Mucosa of stomach (tissue), 1 donor: ENCODE measurements at regions not wholly inside any gene's neighbourhood (a gene's known extent, or its start where the extent isn't known, plus 50 kb on each side); places are given as distances from the start of the nearest gene placed in this dataset.
"Not testable (repeated sequence)": the region's sequence is repeated elsewhere in the genome, so short reads cannot be mapped to it uniquely, and the experiment has no call there.

Source experiments
- H3K27me3 ChIP-seq: one replicate; pipeline ENCODE4 v1.7.0; 2013; ENCODE audit warnings: mild to moderate bottlenecking, low read length; ENCODE audit not compliant: control insufficient read depth, insufficient read depth
- H3K36me3 ChIP-seq: one replicate; pipeline ENCODE4 v1.7.0; 2013; ENCODE audit warnings: low read length; ENCODE audit not compliant: control insufficient read depth, insufficient read depth
- H3K4me1 ChIP-seq: one replicate; pipeline ENCODE4 v1.7.0; 2013; ENCODE audit warnings: mild to moderate bottlenecking, low read length; ENCODE audit not compliant: control insufficient read depth, insufficient read depth
- H3K4me3 ChIP-seq: one replicate; pipeline ENCODE4 v1.7.0; 2013; ENCODE audit warnings: low read length
- H3K9ac ChIP-seq: one replicate; pipeline ENCODE4 v1.7.0; 2013; ENCODE audit warnings: mild to moderate bottlenecking, low read length, moderate library complexity
- H3K9me3 ChIP-seq: one replicate; pipeline ENCODE4 v1.7.0; 2013; ENCODE audit warnings: mild to moderate bottlenecking, low read length, moderate library complexity; ENCODE audit not compliant: control insufficient read depth
- donor health status: Pancreatic carcinoma.

DNA sequence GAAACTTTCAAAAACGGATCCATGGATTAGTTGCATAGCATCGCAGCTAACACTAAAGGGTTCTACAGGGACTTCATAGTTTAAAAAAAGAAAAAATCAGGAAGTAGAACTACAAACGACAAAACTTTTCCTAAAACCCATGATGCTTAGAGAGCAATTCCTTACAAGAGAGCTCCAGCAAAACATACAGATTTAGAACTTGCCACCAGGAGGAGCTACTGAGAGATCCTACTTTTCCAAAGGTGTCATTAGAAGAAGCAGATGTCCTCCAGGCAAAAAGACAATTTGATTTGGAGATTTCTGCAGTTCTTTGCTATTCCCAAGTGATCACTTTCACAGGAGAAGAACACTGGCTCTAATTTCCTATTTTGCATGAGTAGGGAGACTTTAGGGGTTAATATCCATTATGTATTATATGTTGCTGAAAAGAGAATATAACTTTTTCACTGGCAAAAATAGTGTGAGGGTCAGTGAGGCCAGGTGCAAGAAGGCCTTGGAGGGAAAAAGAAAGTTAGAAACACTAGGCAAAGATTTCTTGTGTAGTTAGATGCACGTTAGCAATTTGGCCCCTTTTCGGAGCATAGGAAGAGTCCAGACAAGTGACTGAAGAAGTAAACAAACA, 436.2 kb downstream of the SUCLG1 start:
- Histone ChIP-seq H3K9ac (no peak overlapping the region), H3K9me3 (no peaks in the 10 kb centered on the region), H3K36me3 (no peaks in the 10 kb centered on the region), H3K27me3 (no peaks in the 10 kb centered on the region), H3K4me3 (no peak overlapping the region), H3K4me1 (no peaks in the 10 kb centered on the region)

DNA sequence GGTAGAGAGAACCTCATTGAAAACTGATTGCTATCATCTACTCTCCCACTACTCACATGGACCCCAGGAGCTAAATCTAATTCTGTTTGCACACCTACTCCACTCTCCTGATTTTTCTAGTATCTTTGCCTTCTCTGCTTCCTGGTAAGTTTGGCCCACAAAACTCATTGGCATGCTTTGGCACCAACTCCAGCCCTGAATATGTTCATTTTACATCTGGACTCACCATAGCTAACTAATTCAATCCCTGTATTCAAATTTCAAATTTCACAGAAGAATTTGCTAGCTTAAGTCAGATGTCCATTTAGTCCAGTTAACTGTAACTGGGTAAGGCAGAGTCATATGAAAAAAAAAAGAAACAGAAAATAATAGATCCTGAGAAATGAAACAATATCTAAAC, 442.1 kb downstream of the SUCLG1 start:
- Histone ChIP-seq H3K4me1 (no peaks in the 10 kb centered on the region), H3K4me3 (no peak overlapping the region), H3K9me3 (no peaks in the 10 kb centered on the region), H3K9ac (no peak overlapping the region), H3K36me3 (no peaks in the 10 kb centered on the region), H3K27me3 (no peaks in the 10 kb centered on the region)

- Histone ChIP-seq H3K9ac (no peak overlapping the region), H3K4me1 (no peaks in the 10 kb centered on the region), H3K27me3 (no peaks in the 10 kb centered on the region), H3K4me3 (no peak overlapping the region), H3K9me3 (no peaks in the 10 kb centered on the region), H3K36me3 (no peaks in the 10 kb centered on the region)
These were observed 442.9 kb downstream of the SUCLG1 start for GRCh38 chr2:84016183-84016582.

DNA sequence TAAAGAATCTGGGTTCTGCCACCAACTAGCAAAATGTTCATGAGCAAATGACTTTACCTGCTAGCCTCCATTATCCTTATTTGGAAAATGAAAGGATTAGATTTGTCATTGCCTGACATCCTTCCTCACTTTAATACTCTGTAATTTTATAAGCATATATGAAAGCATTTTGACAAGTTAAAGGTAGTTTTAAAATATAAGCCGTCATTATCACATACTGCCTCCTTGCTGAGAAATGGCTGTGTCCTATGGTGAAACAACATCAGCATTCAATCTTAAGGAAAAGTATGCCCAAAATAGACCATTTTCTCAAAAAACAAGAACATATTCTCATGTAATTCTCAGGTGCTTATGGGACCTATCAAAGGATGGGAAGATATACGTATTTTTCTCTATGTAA, 461.2 kb downstream of the SUCLG1 start:
- Histone ChIP-seq H3K27me3 (no peaks in the 10 kb centered on the region), H3K4me1 (no peaks in the 10 kb centered on the region), H3K36me3 (no peaks in the 10 kb centered on the region), H3K9ac (no peak overlapping the region), H3K4me3 (no peak overlapping the region), H3K9me3 (no peaks in the 10 kb centered on the region)

- Histone ChIP-seq H3K9me3 (no peaks in the 10 kb centered on the region), H3K27me3 (no peaks in the 10 kb centered on the region), H3K36me3 (no peaks in the 10 kb centered on the region), H3K4me3 (no peak overlapping the region), H3K4me1 (no peaks in the 10 kb centered on the region), H3K9ac (no peak overlapping the region)
These were observed 464.4 kb downstream of the SUCLG1 start for GRCh38 chr2:83994633-83995179.

GRCh38 chr2:83993873-83994632, 465.0 kb downstream of the SUCLG1 start:
- Histone ChIP-seq H3K27me3 (no peaks in the 10 kb centered on the region), H3K9me3 (no peaks in the 10 kb centered on the region), H3K4me1 (no peaks in the 10 kb centered on the region), H3K4me3 (no peak overlapping the region), H3K36me3 (no peaks in the 10 kb centered on the region), H3K9ac (no peak overlapping the region)

DNA sequence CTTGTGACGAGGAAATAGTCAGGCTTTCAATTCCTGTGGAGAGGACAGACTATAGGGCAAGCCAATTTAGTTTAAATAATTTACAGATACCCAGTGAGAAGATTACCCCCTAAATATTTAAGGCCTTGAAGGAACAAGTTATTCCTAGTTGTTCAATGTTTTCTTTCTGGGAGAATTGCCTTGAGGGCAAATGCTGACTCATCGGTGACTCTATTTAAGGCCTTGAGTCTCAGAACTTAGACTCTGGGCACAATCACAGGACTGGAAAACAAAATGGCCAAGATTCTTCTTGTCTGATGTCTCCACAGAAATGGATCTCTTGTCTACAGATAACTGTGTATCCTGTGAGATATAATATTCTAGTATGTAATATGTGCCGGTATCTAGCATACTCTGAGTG, 467.1 kb downstream of the SUCLG1 start:
- Histone ChIP-seq H3K9me3 (no peaks in the 10 kb centered on the region), H3K36me3 (no peaks in the 10 kb centered on the region), H3K4me3 (no peak overlapping the region), H3K9ac (no peak overlapping the region), H3K4me1 (no peaks in the 10 kb centered on the region), H3K27me3 (no peaks in the 10 kb centered on the region)

DNA sequence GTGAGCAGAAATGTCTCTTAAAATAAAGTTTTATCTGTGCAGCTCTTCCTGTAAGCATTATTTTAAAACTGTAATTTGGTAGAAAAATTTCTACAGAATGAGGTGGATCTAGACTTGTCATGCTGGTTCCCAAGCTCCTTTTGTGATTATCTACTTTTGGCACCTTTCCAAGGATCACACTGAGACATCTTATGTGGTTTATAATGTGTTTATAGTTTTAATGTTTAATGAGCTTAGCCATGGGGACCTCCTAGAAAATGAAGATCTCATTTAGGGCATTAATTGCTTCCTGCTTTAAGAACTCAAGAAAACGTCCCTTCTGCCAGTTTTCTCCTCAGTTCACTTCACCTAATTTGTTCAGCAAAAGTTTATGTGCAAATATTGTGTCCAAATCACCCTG, 468.4 kb downstream of the SUCLG1 start:
- no peaks in the 10 kb centered on the region for H3K4me1 ChIP-seq
- H3K27me3 ChIP-seq: no peaks in the 10 kb centered on the region
- no peaks in the 10 kb centered on the region for H3K36me3 ChIP-seq
- no peak overlapping the region for H3K4me3 ChIP-seq
- H3K9ac ChIP-seq: no peak overlapping the region
- H3K9me3 ChIP-seq: no peaks in the 10 kb centered on the region

- not testable (repeated sequence) for H3K4me3 ChIP-seq, H3K9me3 ChIP-seq, H3K27me3 ChIP-seq, H3K4me1 ChIP-seq, H3K36me3 ChIP-seq, H3K9ac ChIP-seq
These were observed 482.5 kb downstream of the SUCLG1 start for GRCh38 chr2:83976628-83977027.

GRCh38 chr2:83972128-83972527, 487.0 kb downstream of the SUCLG1 start:
- Histone ChIP-seq H3K27me3 (no peaks in the 10 kb centered on the region), H3K9ac (no peak overlapping the region), H3K36me3 (no peaks in the 10 kb centered on the region), H3K4me1 (no peaks in the 10 kb centered on the region), H3K4me3 (no peak overlapping the region), H3K9me3 (no peaks in the 10 kb centered on the region)

GRCh38 chr2:83971547-83971946, 487.5 kb downstream of the SUCLG1 start:
- H3K9me3 ChIP-seq: no peaks in the 10 kb centered on the region
- H3K36me3 ChIP-seq: no peaks in the 10 kb centered on the region
- no peaks in the 10 kb centered on the region for H3K27me3 ChIP-seq
- H3K4me1 ChIP-seq: no peaks in the 10 kb centered on the region
- no peak overlapping the region for H3K9ac ChIP-seq
- H3K4me3 ChIP-seq: no peak overlapping the region

DNA sequence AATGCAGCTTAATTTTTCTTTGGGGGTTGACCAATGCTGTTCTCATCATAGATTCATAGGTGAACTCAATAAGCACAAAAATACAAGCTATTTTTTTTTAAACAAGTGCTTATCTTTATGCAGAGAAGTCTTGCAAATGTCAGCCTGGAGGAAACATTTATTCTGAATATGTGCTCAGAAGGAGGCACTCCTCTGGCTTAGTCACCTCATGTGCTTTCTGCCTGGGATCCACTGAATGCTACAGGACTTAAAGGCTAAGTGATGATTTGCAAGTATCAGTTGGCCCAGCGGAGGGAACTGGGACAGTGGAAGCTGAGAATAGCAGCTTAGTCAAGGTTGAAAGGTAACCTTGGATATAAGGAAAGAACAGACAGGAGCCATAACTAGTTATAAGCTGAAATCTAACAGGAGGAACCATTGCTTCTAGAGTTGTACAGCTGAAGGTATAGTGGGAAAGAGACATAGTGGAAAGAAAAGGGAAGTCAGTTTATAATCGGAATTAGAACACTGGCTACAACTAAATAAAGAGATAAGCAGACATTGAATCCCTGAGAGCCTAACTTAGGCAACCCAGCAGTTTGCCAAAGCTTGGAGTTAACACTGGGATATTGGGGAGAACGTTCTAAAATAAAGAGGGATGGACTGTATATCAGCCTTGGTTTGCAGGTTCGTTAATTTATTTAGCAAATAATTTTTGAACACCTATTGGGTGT, 488.7 kb downstream of the SUCLG1 start:
- Histone ChIP-seq H3K9ac (no peak overlapping the region), H3K36me3 (no peaks in the 10 kb centered on the region), H3K4me3 (no peak overlapping the region), H3K4me1 (no peaks in the 10 kb centered on the region), H3K27me3 (no peaks in the 10 kb centered on the region), H3K9me3 (no peaks in the 10 kb centered on the region)
